PFSK-1 (cell line): ENCODE measurements at regions not wholly inside any gene's neighbourhood (a gene's known extent, or its start where the extent isn't known, plus 50 kb on each side); places are given as distances from the start of the nearest gene placed in this dataset.

ENCODE experiments used
- FOXP2 ChIP-seq: optimal IDR thresholded peaks from 2 replicates; pipeline ENCODE3; 2011; ENCODE audit warnings: borderline replicate concordance, control low read depth, inconsistent platforms; ENCODE audit not compliant: insufficient read depth; ENCODE audit errors: extremely low read length, extremely low read depth
- POLR2AphosphoS5 ChIP-seq: IDR thresholded peaks from 2 replicates; pipeline ENCODE4 v1.6.1; 2012; ENCODE audit warnings: low read depth, mild to moderate bottlenecking, control low read depth, low read length, moderate library complexity
- SIN3A ChIP-seq: IDR thresholded peaks from 2 replicates; pipeline ENCODE4 v1.6.1; 2012; ENCODE audit warnings: mild to moderate bottlenecking, low read length, moderate library complexity, borderline replicate concordance; ENCODE audit not compliant: insufficient read depth
- TAF1 ChIP-seq: IDR thresholded peaks from 2 replicates; pipeline ENCODE4 v1.6.1; 2012; ENCODE audit warnings: low read length, control low read depth, borderline replicate concordance; ENCODE audit not compliant: insufficient read depth
- TF ChIP-seq, protein P1 (sequence below), 2 experiments: IDR thresholded peaks; 2 replicates each; pipeline versions ENCODE4 v1.6.1 to v1.8.0; 2011 to 2012; ENCODE audit warnings: low read depth in 2 of 2, low read length in 2 of 2, control low read depth in 1 of 2, inconsistent platforms in 1 of 2, mild to moderate bottlenecking in 1 of 2, moderate library complexity in 1 of 2; ENCODE audit not compliant: insufficient read depth in 1 of 2

- TF ChIP-seq TAF1 (no peak), FOXP2 (no peak), SIN3A (no peak), POLR2AphosphoS5 (no peak)
- TF ChIP-seq, protein P1, sequence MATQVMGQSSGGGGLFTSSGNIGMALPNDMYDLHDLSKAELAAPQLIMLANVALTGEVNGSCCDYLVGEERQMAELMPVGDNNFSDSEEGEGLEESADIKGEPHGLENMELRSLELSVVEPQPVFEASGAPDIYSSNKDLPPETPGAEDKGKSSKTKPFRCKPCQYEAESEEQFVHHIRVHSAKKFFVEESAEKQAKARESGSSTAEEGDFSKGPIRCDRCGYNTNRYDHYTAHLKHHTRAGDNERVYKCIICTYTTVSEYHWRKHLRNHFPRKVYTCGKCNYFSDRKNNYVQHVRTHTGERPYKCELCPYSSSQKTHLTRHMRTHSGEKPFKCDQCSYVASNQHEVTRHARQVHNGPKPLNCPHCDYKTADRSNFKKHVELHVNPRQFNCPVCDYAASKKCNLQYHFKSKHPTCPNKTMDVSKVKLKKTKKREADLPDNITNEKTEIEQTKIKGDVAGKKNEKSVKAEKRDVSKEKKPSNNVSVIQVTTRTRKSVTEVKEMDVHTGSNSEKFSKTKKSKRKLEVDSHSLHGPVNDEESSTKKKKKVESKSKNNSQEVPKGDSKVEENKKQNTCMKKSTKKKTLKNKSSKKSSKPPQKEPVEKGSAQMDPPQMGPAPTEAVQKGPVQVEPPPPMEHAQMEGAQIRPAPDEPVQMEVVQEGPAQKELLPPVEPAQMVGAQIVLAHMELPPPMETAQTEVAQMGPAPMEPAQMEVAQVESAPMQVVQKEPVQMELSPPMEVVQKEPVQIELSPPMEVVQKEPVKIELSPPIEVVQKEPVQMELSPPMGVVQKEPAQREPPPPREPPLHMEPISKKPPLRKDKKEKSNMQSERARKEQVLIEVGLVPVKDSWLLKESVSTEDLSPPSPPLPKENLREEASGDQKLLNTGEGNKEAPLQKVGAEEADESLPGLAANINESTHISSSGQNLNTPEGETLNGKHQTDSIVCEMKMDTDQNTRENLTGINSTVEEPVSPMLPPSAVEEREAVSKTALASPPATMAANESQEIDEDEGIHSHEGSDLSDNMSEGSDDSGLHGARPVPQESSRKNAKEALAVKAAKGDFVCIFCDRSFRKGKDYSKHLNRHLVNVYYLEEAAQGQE (IDR thresholded peaks at IDR 0.05; ENCODE audit: insufficient read depth in 1 of 2, low read depth in 2 of 2, low read length in 2 of 2), result no peak
These were observed 96.1 kb upstream of the RASGRP1 start for GRCh38 chr15:38660738-38661137.

GRCh38 chr15:38662033-38662802 is 97.6 kb upstream of the RASGRP1 start:
- no peak for TF ChIP-seq POLR2AphosphoS5
- TF ChIP-seq FOXP2, result no peak
- TF ChIP-seq SIN3A, result no peak
- TF ChIP-seq, protein P1 (IDR thresholded peaks at IDR 0.05; ENCODE audit: insufficient read depth in 1 of 2, low read depth in 2 of 2, low read length in 2 of 2), result no peak
- TF ChIP-seq TAF1, result no peak

- TF ChIP-seq POLR2AphosphoS5, result no peak
- TF ChIP-seq FOXP2, result no peak
- no peak for TF ChIP-seq SIN3A
- TF ChIP-seq TAF1, result no peak
- TF ChIP-seq, protein P1 (IDR thresholded peaks at IDR 0.05; ENCODE audit: insufficient read depth in 1 of 2, low read depth in 2 of 2, low read length in 2 of 2), result no peak
These were observed 98.2 kb upstream of the RASGRP1 start for GRCh38 chr15:38662805-38663204.

- no peak for TF ChIP-seq SIN3A
- TF ChIP-seq FOXP2, result no peak
- no peak for TF ChIP-seq POLR2AphosphoS5
- TF ChIP-seq TAF1, result no peak
- TF ChIP-seq, protein P1 (IDR thresholded peaks at IDR 0.05; ENCODE audit: insufficient read depth in 1 of 2, low read depth in 2 of 2, low read length in 2 of 2), result no peak
These were observed 101.1 kb upstream of the RASGRP1 start for GRCh38 chr15:38665586-38666305.
